Panc1 (cell line): ENCODE measurements at regions not wholly inside any gene's neighbourhood (a gene's known extent, or its start where the extent isn't known, plus 50 kb on each side); places are given as distances from the start of the nearest gene placed in this dataset.

Experiments
- ATAC-seq: fragments of 200-7000 bp; cut with Tn5 transposase; 2 replicates; pipeline ENCODE4 v1.9.1; 2020; ENCODE audit warnings: mild to moderate bottlenecking, moderate library complexity
- BruUV-seq: library from RNA; stranded (reverse); fragments of 400-500 nt; replicated peaks from 2 replicates; lab custom pipeline; 2021; lab: Mats Ljungman, UMichigan
- CTCF ChIA-PET: fragments of 300-600 bp; sonication (Branson Sonifier 250); formaldehyde crosslinking; loops from one replicate; lab custom pipeline; 2022; ENCODE audit warnings: antibody characterized with exemption; lab: Charles Lee
- POLR2A ChIA-PET: fragments of 300-600 bp; sonication (Branson Sonifier 250); formaldehyde crosslinking; loops from one replicate; lab custom pipeline; 2022; ENCODE audit warnings: antibody characterized with exemption; lab: Charles Lee
- DNase-seq: peaks from one replicate; pipeline ENCODE4 v3.0.0-alpha.2; 2010; ENCODE audit warnings: low read depth, low spot score
- H3K27ac ChIP-seq: 2 replicates; pipeline ENCODE4 v1.5.1; 2011; ENCODE audit warnings: mild to moderate bottlenecking, low read length, inconsistent platforms
- H3K27me3 ChIP-seq: fragments of 200-500 bp; sonication (Bioruptor generic); 2 replicates; pipeline ENCODE4 v1.6.0; 2014; ENCODE audit warnings: low read length, inconsistent platforms; ENCODE audit not compliant: control insufficient read depth, insufficient read depth
- H3K36me3 ChIP-seq: fragments of 200-500 bp; sonication (Bioruptor generic); 2 replicates; pipeline ENCODE4 v1.5.1; 2014; ENCODE audit warnings: inconsistent platforms, mild to moderate bottlenecking, low read length, moderate library complexity; ENCODE audit not compliant: control insufficient read depth, insufficient read depth
- H3K4me1 ChIP-seq: 2 replicates; pipeline ENCODE4 v1.5.1; 2011; ENCODE audit warnings: inconsistent platforms, mild to moderate bottlenecking, low read length, moderate library complexity; ENCODE audit not compliant: control insufficient read depth, insufficient read depth
- H3K4me3 ChIP-seq, 2 experiments: 2 replicates each; pipeline ENCODE4 v1.5.1; 2011 to 2012; ENCODE audit warnings: low read depth in 2 of 2, low read length in 2 of 2, mild to moderate bottlenecking in 2 of 2, inconsistent platforms in 1 of 2, moderate library complexity in 1 of 2
- H3K9me3 ChIP-seq: fragments of 200-500 bp; sonication (Bioruptor generic); 2 replicates; pipeline ENCODE4 v1.5.1; 2014; ENCODE audit warnings: low read depth, mild to moderate bottlenecking, inconsistent platforms, low read length, moderate library complexity; ENCODE audit not compliant: control insufficient read depth, insufficient read depth
- CTCF ChIP-seq: fragments of 450-650 bp; IDR thresholded peaks from 2 replicates; pipeline ENCODE4 v1.5.1; 2017; ENCODE audit warnings: mild to moderate bottlenecking
- POLR2AphosphoS5 ChIP-seq: IDR thresholded peaks from 2 replicates; pipeline ENCODE4 v1.6.1; 2012; ENCODE audit warnings: mild to moderate bottlenecking, low read depth, low read length, moderate library complexity
- REST ChIP-seq, 2 experiments: IDR thresholded peaks; 2 replicates each; pipeline ENCODE4 v1.6.1; 2011 to 2012; ENCODE audit warnings: low read depth in 2 of 2, control low read depth in 1 of 2, low read length in 1 of 2, mild to moderate bottlenecking in 1 of 2, moderate library complexity in 1 of 2; ENCODE audit not compliant: insufficient read depth in 1 of 2
- SIN3A ChIP-seq: IDR thresholded peaks from 2 replicates; pipeline ENCODE4 v1.6.1; 2012; ENCODE audit warnings: low read depth, mild to moderate bottlenecking, low read length, moderate library complexity, borderline replicate concordance; ENCODE audit not compliant: insufficient read depth
- TCF7L2 ChIP-seq: IDR thresholded peaks from 2 replicates; pipeline ENCODE4 v1.6.1; 2011; ENCODE audit warnings: mild to moderate bottlenecking, low read depth, low read length, inconsistent platforms
- in situ Hi-C: cut with HindIII; loops from 2 replicates; pipeline ENCODE4 v1.10.0; 2016; ENCODE audit warnings: low sequenced_read_pairs, low pct_unique_long_range_greater_than_20kb
- intact Hi-C: fragments of 100-400 bp; cut with micrococcal nuclease; formaldehyde crosslinking; loops from one replicate; pipeline ENCODE4 v1.10.0; 2022; ENCODE audit not compliant: unreplicated experiment

GRCh38 chr6:155519176-155519738, 63.6 kb upstream of the NOX3 start:
- Histone ChIP-seq H3K36me3 (no peaks in the 10 kb centered on the region), H3K4me3 (no peak overlapping the region), H3K9me3 (no peaks in the 10 kb centered on the region), H3K4me1 (peaks cover 5% of the 10 kb centered on the region; the same call in 1 of the 2 replicates), H3K27me3 (no peaks in the 10 kb centered on the region), H3K27ac (no peak overlapping the region)
- BruUV-seq = no TSS peak
- intact Hi-C loops = no loop called here
- TF ChIP-seq CTCF (no peak), TCF7L2 (no peak), SIN3A (no peak), POLR2AphosphoS5 (no peak), REST (IDR thresholded peaks at IDR 0.05; ENCODE audit: insufficient read depth in 1 of 2, low read depth in 2 of 2, low read length in 1 of 2) (no peak)
- ChIA-PET CTCF (no interaction called here), POLR2A (no interaction called here)
- DNase-seq (no peak), ATAC-seq (no peak)
- in situ Hi-C loops = no loop called here

GRCh38 chr6:155517294-155517693, 61.7 kb upstream of the NOX3 start:
- Histone ChIP-seq H3K27me3 (no peaks in the 10 kb centered on the region), H3K4me3 (peak overlapping the region; percentile 42 to 74), H3K27ac (peak overlapping the region; percentile 64), H3K4me1 (peaks cover 5% of the 10 kb centered on the region; the same call in 1 of the 2 replicates), H3K9me3 (no peaks in the 10 kb centered on the region), H3K36me3 (no peaks in the 10 kb centered on the region)
- DNase-seq (no peak), ATAC-seq (peak; percentile 93)
- BruUV-seq = no TSS peak
- CTCF ChIA-PET = no interaction called here
- TF ChIP-seq TCF7L2 (no peak), POLR2AphosphoS5 (no peak), SIN3A (no peak), CTCF (no peak), REST (IDR thresholded peaks at IDR 0.05; ENCODE audit: insufficient read depth in 1 of 2, low read depth in 2 of 2, low read length in 1 of 2) (no peak)
- intact Hi-C loops = no loop called here
- POLR2A ChIA-PET = no interaction called here
- in situ Hi-C loops = no loop called here
